ENCODE measurements at regions not wholly inside any gene's neighbourhood (a gene's known extent, or its start where the extent isn't known, plus 50 kb on each side); places are given as distances from the start of the nearest gene placed in this dataset.

DNA sequence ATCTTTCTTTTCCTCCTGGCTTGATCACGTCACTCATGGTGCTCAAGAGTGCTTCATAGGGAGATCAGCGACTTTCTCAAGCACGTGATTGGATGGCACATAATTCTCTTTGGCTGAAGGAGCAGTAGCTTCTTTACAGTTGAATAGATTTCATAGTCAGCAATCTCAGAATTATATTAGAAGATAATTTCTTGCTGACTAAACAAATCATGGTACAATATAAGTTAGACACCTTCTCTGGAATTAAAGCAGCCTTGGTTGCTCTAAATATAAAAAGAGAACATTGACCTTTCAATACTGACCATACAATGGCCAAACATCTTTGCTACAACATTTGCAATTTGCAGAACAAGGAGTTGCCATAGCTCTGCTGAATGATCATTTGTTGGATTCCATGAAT, 238.5 kb upstream of the CHST9 start:
- WGBS (ENCODE audit: insufficient coverage): no CpG with 5 or more reads among the region's 3 CpGs

DNA sequence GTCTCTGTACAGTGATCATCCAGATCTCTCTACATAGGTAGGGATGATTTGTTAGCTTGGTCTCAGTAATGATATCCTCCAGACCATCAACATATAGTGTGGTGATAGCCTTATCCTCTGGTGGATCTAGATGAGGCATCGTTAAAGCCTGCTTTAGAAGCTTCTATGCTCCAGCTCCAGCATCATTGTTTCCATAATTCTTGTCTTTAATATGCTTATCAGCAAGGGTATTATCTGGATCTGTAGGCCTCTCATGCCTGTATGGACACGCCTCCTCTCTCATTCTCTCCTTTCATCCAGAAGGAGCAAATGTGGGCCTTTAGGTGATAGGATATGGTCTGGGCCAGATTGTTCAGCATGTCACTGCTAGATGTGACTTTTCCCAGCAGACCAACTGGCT, 234.5 kb upstream of the CHST9 start:
- no CpG with 5 or more reads among the region's 2 CpGs for WGBS (ENCODE audit: insufficient coverage)
- Histone ChIP-seq H4K20me1 (ENCODE audit: insufficient read depth, low read length) (no peaks in the 10 kb centered on the region), H3K9me3 (replicated peaks in 1 of 2; ENCODE audit: control insufficient read depth in 1 of 2, insufficient read depth in 1 of 2, low read length in 2 of 2) (peaks cover 0 to 4% of the 10 kb centered on the region in 2 donors), H3K27ac (ENCODE audit: low read depth in 1 of 2, low read length in 2 of 2) (no peak overlapping the region), H3K9ac (ENCODE audit: insufficient read depth, low read length, poor library complexity, severe bottlenecking) (no peak overlapping the region), H2AFZ (ENCODE audit: insufficient read depth, low read depth, low read length, poor library complexity, severe bottlenecking) (no peak overlapping the region), H3K27me3 (ENCODE audit: control insufficient read depth in 2 of 2, insufficient read depth in 2 of 2, low read length in 2 of 2) (no peaks in the 10 kb centered on the region), H3K36me3 (replicated peaks in 1 of 2; ENCODE audit: control insufficient read depth in 1 of 2, insufficient read depth in 2 of 2, low read length in 2 of 2) (no peaks in the 10 kb centered on the region), H3K4me3 (replicated peaks in 1 of 3; ENCODE audit: low read depth in 2 of 3, low read length in 3 of 3) (no peak overlapping the region), H3K4me2 (replicated peaks; ENCODE audit: extremely low read depth, low read length, poor library complexity, severe bottlenecking) (no peak overlapping the region), H3K79me2 (ENCODE audit: insufficient read depth, low read length) (no peaks in the 10 kb centered on the region), H3K4me1 (ENCODE audit: control insufficient read depth in 1 of 2, insufficient read depth in 2 of 2, low read length in 2 of 2) (no peaks in the 10 kb centered on the region)
- no peaks in the 10 kb centered on the region for H3K36me3 Mint-ChIP-seq
- H3K9me3 Mint-ChIP-seq: peaks cover 0 to 4% (median 1%) of the 10 kb centered on the region in 7 donors
- no peak overlapping the region for H3K27ac Mint-ChIP-seq
- H3K27me3 Mint-ChIP-seq (ENCODE audit: low read depth in 3 of 3): no peaks in the 10 kb centered on the region
- H3K4me1 Mint-ChIP-seq: no peaks in the 10 kb centered on the region
- intact Hi-C loops (cut with micrococcal nuclease): no loop called here
- TF ChIP-seq, protein P1, sequence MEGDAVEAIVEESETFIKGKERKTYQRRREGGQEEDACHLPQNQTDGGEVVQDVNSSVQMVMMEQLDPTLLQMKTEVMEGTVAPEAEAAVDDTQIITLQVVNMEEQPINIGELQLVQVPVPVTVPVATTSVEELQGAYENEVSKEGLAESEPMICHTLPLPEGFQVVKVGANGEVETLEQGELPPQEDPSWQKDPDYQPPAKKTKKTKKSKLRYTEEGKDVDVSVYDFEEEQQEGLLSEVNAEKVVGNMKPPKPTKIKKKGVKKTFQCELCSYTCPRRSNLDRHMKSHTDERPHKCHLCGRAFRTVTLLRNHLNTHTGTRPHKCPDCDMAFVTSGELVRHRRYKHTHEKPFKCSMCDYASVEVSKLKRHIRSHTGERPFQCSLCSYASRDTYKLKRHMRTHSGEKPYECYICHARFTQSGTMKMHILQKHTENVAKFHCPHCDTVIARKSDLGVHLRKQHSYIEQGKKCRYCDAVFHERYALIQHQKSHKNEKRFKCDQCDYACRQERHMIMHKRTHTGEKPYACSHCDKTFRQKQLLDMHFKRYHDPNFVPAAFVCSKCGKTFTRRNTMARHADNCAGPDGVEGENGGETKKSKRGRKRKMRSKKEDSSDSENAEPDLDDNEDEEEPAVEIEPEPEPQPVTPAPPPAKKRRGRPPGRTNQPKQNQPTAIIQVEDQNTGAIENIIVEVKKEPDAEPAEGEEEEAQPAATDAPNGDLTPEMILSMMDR (IDR thresholded peaks at IDR 0.05): no peak
- H3K4me3 Mint-ChIP-seq: no peak overlapping the region
- DNase-seq: no peak

More for the DNA sequence above, 238.5 kb upstream of the CHST9 start:
- H3K4me3 ChIP-seq (replicated peaks in 1 of 3; ENCODE audit: low read depth in 2 of 3, low read length in 3 of 3): no peak overlapping the region
- H3K9me3 ChIP-seq (replicated peaks in 1 of 2; ENCODE audit: control insufficient read depth in 1 of 2, insufficient read depth in 1 of 2, low read length in 2 of 2): peaks cover 5 to 7% of the 10 kb centered on the region in 2 donors
- no peak for DNase-seq
- H3K27me3 ChIP-seq (ENCODE audit: control insufficient read depth in 2 of 2, insufficient read depth in 2 of 2, low read length in 2 of 2): no peaks in the 10 kb centered on the region
- Mint-ChIP-seq H3K27ac (no peak overlapping the region), H3K9me3 (peaks cover under 1 to 5% (median 3%) of the 10 kb centered on the region in 7 donors), H3K36me3 (no peaks in the 10 kb centered on the region), H3K27me3 (ENCODE audit: low read depth in 3 of 3) (no peaks in the 10 kb centered on the region), H3K4me1 (no peaks in the 10 kb centered on the region), H3K4me3 (no peak overlapping the region)
- no peaks in the 10 kb centered on the region for H3K36me3 ChIP-seq (replicated peaks in 1 of 2; ENCODE audit: control insufficient read depth in 1 of 2, insufficient read depth in 2 of 2, low read length in 2 of 2)
- H3K9ac ChIP-seq (ENCODE audit: insufficient read depth, low read length, poor library complexity, severe bottlenecking): no peak overlapping the region
- no peaks in the 10 kb centered on the region for H3K79me2 ChIP-seq (ENCODE audit: insufficient read depth, low read length)
- no peaks in the 10 kb centered on the region for H3K4me1 ChIP-seq (ENCODE audit: control insufficient read depth in 1 of 2, insufficient read depth in 2 of 2, low read length in 2 of 2)
- no peaks in the 10 kb centered on the region for H4K20me1 ChIP-seq (ENCODE audit: insufficient read depth, low read length)
- H2AFZ ChIP-seq (ENCODE audit: insufficient read depth, low read depth, low read length, poor library complexity, severe bottlenecking): no peak overlapping the region
- intact Hi-C loops (cut with micrococcal nuclease): no loop called here
- TF ChIP-seq, protein P1 (IDR thresholded peaks at IDR 0.05): no peak
- H3K27ac ChIP-seq (ENCODE audit: low read depth in 1 of 2, low read length in 2 of 2): no peak overlapping the region
- no peak overlapping the region for H3K4me2 ChIP-seq (replicated peaks; ENCODE audit: extremely low read depth, low read length, poor library complexity, severe bottlenecking)
